ENCODE measurements at regions not wholly inside any gene's neighbourhood (a gene's known extent, or its start where the extent isn't known, plus 50 kb on each side); places are given as distances from the start of the nearest gene placed in this dataset.

GRCh38 chr14:97287956-97288355 is 490.8 kb downstream of the VRK1 start:
- H3K27ac ChIP-seq, result no peak overlapping the region
- TF ChIP-seq, protein P1, sequence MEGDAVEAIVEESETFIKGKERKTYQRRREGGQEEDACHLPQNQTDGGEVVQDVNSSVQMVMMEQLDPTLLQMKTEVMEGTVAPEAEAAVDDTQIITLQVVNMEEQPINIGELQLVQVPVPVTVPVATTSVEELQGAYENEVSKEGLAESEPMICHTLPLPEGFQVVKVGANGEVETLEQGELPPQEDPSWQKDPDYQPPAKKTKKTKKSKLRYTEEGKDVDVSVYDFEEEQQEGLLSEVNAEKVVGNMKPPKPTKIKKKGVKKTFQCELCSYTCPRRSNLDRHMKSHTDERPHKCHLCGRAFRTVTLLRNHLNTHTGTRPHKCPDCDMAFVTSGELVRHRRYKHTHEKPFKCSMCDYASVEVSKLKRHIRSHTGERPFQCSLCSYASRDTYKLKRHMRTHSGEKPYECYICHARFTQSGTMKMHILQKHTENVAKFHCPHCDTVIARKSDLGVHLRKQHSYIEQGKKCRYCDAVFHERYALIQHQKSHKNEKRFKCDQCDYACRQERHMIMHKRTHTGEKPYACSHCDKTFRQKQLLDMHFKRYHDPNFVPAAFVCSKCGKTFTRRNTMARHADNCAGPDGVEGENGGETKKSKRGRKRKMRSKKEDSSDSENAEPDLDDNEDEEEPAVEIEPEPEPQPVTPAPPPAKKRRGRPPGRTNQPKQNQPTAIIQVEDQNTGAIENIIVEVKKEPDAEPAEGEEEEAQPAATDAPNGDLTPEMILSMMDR (IDR thresholded peaks at IDR 0.05), result no peak
- TF ChIP-seq ZFX (IDR thresholded peaks at IDR 0.05; ENCODE audit: borderline replicate concordance), result no peak

- H3K27ac ChIP-seq, result no peak overlapping the region
- TF ChIP-seq ZFX (IDR thresholded peaks at IDR 0.05; ENCODE audit: borderline replicate concordance), result no peak
- TF ChIP-seq, protein P1 (IDR thresholded peaks at IDR 0.05), result no peak
Observed at GRCh38 chr14:97290065-97290464, 492.9 kb downstream of the VRK1 start.

DNA sequence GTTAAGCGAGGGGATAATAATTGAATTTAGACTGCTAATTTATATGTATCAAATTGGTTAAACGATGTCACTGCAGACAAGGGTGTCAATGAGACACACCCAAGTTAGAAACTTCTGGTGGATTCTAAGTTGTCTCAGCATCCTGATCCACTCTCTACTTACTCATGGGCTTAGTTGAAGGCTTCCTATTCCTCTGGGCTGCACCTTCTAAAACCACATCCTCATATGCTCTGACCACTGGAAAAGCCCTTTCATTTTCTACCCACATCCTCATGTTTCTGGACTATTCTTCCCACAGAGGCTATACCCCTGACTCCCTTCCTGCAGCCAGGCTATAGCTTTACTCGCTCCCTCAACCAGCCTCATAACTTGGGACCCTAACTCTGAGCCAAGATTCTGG is 493.8 kb downstream of the VRK1 start:
- no peak for TF ChIP-seq ZFX (IDR thresholded peaks at IDR 0.05; ENCODE audit: borderline replicate concordance)
- TF ChIP-seq, protein P1 (IDR thresholded peaks at IDR 0.05), result no peak
- no peak overlapping the region for H3K27ac ChIP-seq

- no peak overlapping the region for H3K27ac ChIP-seq
- no peak for TF ChIP-seq ZFX (IDR thresholded peaks at IDR 0.05; ENCODE audit: borderline replicate concordance)
- TF ChIP-seq, protein P1 (IDR thresholded peaks at IDR 0.05), result no peak
Observed at GRCh38 chr14:97293659-97294058, 496.5 kb downstream of the VRK1 start.

GRCh38 chr14:97295108-97295710 is 498.0 kb downstream of the VRK1 start:
- TF ChIP-seq, protein P1 (IDR thresholded peaks at IDR 0.05), result no peak
- no peak for TF ChIP-seq ZFX (IDR thresholded peaks at IDR 0.05; ENCODE audit: borderline replicate concordance)
- H3K27ac ChIP-seq, result no peak overlapping the region

DNA sequence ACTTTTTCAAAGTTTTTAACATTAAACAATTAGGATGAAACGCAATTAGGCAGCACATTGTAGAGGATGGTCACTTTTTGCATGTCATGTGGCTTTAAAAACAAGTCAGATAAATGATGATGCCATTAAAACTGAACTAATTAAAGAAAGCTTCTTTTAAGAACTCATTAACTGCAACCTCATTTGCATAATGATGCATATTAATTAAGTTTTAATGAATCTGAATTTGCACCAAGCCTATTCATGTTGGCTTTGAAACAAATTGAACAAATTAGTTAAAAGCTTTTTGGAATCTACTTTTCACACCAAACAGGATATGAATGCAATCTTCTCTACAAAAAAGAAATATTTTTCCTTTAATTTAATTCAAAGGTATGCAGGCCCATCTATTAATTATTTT is 499.0 kb downstream of the VRK1 start:
- no peak overlapping the region for H3K27ac ChIP-seq
- TF ChIP-seq ZFX (IDR thresholded peaks at IDR 0.05; ENCODE audit: borderline replicate concordance), result no peak
- TF ChIP-seq, protein P1 (IDR thresholded peaks at IDR 0.05), result no peak

GRCh38 chr14:97297100-97297499 is 499.9 kb downstream of the VRK1 start:
- TF ChIP-seq, protein P1 (IDR thresholded peaks at IDR 0.05), result no peak
- no peak for TF ChIP-seq ZFX (IDR thresholded peaks at IDR 0.05; ENCODE audit: borderline replicate concordance)
- H3K27ac ChIP-seq, result no peak overlapping the region
